Mesenchymal stem cell (in vitro differentiated cells and primary cell): ENCODE measurements at regions not wholly inside any gene's neighbourhood (a gene's known extent, or its start where the extent isn't known, plus 50 kb on each side); places are given as distances from the start of the nearest gene placed in this dataset.

ENCODE experiments used
- DNase-seq: peaks from one replicate; pipeline ENCODE4 v3.0.0-alpha.2; 2013
- H2AFZ ChIP-seq: one replicate; pipeline ENCODE4 v1.6.1; 2013; ENCODE audit warnings: low read depth, mild to moderate bottlenecking, control low read depth, inconsistent platforms, low read length, moderate library complexity
- H2AK5ac ChIP-seq: 2 replicates; pipeline ENCODE4 v1.6.1; 2013; ENCODE audit warnings: low read length, moderate library complexity, mild to moderate bottlenecking, inconsistent platforms; ENCODE audit not compliant: severe bottlenecking
- H2BK120ac ChIP-seq: one replicate; pipeline ENCODE4 v1.6.1; 2013; ENCODE audit warnings: low read depth, mild to moderate bottlenecking, inconsistent platforms, low read length, moderate library complexity
- H2BK12ac ChIP-seq, 2 experiments: one replicate each; pipeline ENCODE4 v1.6.1; 2013; ENCODE audit warnings: inconsistent platforms in 2 of 2, low read length in 2 of 2, mild to moderate bottlenecking in 2 of 2, moderate library complexity in 2 of 2, control low read depth in 1 of 2
- H2BK15ac ChIP-seq: one replicate; pipeline ENCODE4 v1.6.1; 2013; ENCODE audit warnings: mild to moderate bottlenecking, low read depth, inconsistent platforms; ENCODE audit not compliant: poor library complexity, severe bottlenecking
- H2BK5ac ChIP-seq: 2 replicates; pipeline ENCODE4 v1.6.1; 2013; ENCODE audit warnings: low read depth, mild to moderate bottlenecking, low read length, control low read depth, inconsistent platforms; ENCODE audit not compliant: poor library complexity, severe bottlenecking
- H3K14ac ChIP-seq, 2 experiments: one replicate each; pipeline ENCODE4 v1.6.1; 2013; ENCODE audit warnings: inconsistent platforms in 2 of 2, low read length in 2 of 2, control low read depth in 1 of 2, mild to moderate bottlenecking in 1 of 2, moderate library complexity in 1 of 2
- H3K18ac ChIP-seq, 2 experiments: one replicate each; pipeline ENCODE4 v1.6.1; 2013; ENCODE audit warnings: inconsistent platforms in 2 of 2, low read length in 2 of 2, control low read depth in 1 of 2, low read depth in 1 of 2, mild to moderate bottlenecking in 1 of 2
- H3K23ac ChIP-seq, 2 experiments: one replicate each; pipeline ENCODE4 v1.6.1; 2013; ENCODE audit warnings: inconsistent platforms in 2 of 2, low read length in 2 of 2, mild to moderate bottlenecking in 2 of 2, moderate library complexity in 2 of 2, control low read depth in 1 of 2
- H3K27ac ChIP-seq: 2 replicates; pipeline ENCODE4 v1.5.1; 2013; ENCODE audit warnings: mild to moderate bottlenecking, moderate library complexity, low read length, control low read depth, inconsistent platforms; ENCODE audit not compliant: poor library complexity, severe bottlenecking
- H3K27me3 ChIP-seq, 2 experiments: 2 replicates each; pipeline versions ENCODE4 v1.6.1 to v1.7.0; 2013; ENCODE audit warnings: low read length in 2 of 2, mild to moderate bottlenecking in 2 of 2, moderate library complexity in 2 of 2, control low read depth in 1 of 2, inconsistent platforms in 1 of 2; ENCODE audit not compliant: control insufficient read depth in 1 of 2, insufficient read depth in 1 of 2
- H3K36me3 ChIP-seq, 2 experiments: 2 replicates each; pipeline versions ENCODE4 v1.6.1 to v1.7.0; 2013; ENCODE audit warnings: low read length in 2 of 2, control low read depth in 1 of 2, inconsistent platforms in 1 of 2, low read depth in 1 of 2, mild to moderate bottlenecking in 1 of 2; ENCODE audit not compliant: insufficient read depth in 2 of 2, control insufficient read depth in 1 of 2
- H3K4ac ChIP-seq, 2 experiments: one replicate each; pipeline ENCODE4 v1.6.1; 2013; ENCODE audit warnings: inconsistent platforms in 2 of 2, low read length in 2 of 2, mild to moderate bottlenecking in 2 of 2, moderate library complexity in 2 of 2, control low read depth in 1 of 2, low read depth in 1 of 2
- H3K4me1 ChIP-seq: 2 replicates; pipeline ENCODE4 v1.6.1; 2013; ENCODE audit warnings: low read depth, low read length, control low read depth; ENCODE audit not compliant: control insufficient read depth, insufficient read depth
- H3K4me2 ChIP-seq: 2 replicates; pipeline ENCODE4 v1.6.1; 2013; ENCODE audit warnings: low read length, mild to moderate bottlenecking, inconsistent platforms; ENCODE audit not compliant: poor library complexity, severe bottlenecking
- H3K4me3 ChIP-seq, 2 experiments: 2 replicates each; pipeline versions ENCODE4 v1.5.1 to v1.7.0; 2013; ENCODE audit warnings: low read length in 2 of 2, mild to moderate bottlenecking in 2 of 2, control low read depth in 1 of 2, low read depth in 1 of 2; ENCODE audit not compliant: insufficient read depth in 1 of 2
- H3K79me1 ChIP-seq: replicated peaks from 2 replicates; pipeline ENCODE4 v1.6.1; 2013; ENCODE audit warnings: mild to moderate bottlenecking, control low read depth, low read length, inconsistent platforms; ENCODE audit not compliant: poor library complexity, severe bottlenecking
- H3K9ac ChIP-seq: 2 replicates; pipeline ENCODE4 v1.7.0; 2013; ENCODE audit warnings: mild to moderate bottlenecking, low read length, moderate library complexity
- H3K9me3 ChIP-seq: 2 replicates; pipeline ENCODE4 v1.7.0; 2013; ENCODE audit warnings: mild to moderate bottlenecking, low read length; ENCODE audit not compliant: control insufficient read depth
- H4K8ac ChIP-seq: one replicate; pipeline ENCODE4 v1.6.1; 2013; ENCODE audit warnings: inconsistent platforms, mild to moderate bottlenecking, low read length, moderate library complexity
- H4K91ac ChIP-seq: one replicate; pipeline ENCODE4 v1.6.1; 2013; ENCODE audit warnings: mild to moderate bottlenecking, low read length, inconsistent platforms
- WGBS: methylation state at CpG from one replicate; pipeline ENCODE4 v1.1.7; 2013; ENCODE audit warnings: mixed read lengths; 5-methylcytosine and 5-hydroxymethylcytosine counted together

DNA sequence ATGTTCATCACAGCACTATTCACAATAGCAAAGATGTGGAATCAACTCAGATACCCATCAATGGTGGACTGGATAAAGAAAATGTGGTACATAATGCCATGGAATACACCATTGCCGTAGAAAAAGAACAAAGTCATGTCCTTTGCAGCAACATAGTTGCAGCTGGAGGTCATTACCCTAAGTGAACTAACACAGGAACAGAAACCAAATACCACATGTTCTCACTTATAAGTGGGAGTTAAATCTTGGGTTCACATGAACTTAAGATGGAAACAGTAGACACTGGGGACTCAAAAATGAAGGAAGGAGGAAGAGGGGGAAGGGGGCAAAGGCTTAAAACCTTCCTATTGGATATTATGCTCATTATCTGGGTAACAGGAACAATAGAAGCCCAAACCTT is 228.1 kb upstream of the RAB6C start:
- peaks cover 4% of the 10 kb centered on the region for H3K9me3 ChIP-seq
- H3K79me1 ChIP-seq = no peaks in the 10 kb centered on the region
- H4K91ac ChIP-seq = no peak overlapping the region
- no peak overlapping the region for H2BK120ac ChIP-seq
- H2BK15ac ChIP-seq = no peak overlapping the region
- H3K14ac ChIP-seq = no peak overlapping the region
- H2BK5ac ChIP-seq = no peak overlapping the region
- WGBS = no CpG with 5 or more reads among the region's 1 CpG
- H3K36me3 ChIP-seq = no peaks in the 10 kb centered on the region
- no peak overlapping the region for H3K4ac ChIP-seq
- no peak overlapping the region for H2AFZ ChIP-seq
- no peak overlapping the region for H3K4me2 ChIP-seq
- no peak for DNase-seq
- H3K23ac ChIP-seq = no peak overlapping the region
- H2AK5ac ChIP-seq = no peak overlapping the region
- no peak overlapping the region for H3K4me3 ChIP-seq
- H3K9ac ChIP-seq = no peak overlapping the region
- no peak overlapping the region for H3K27ac ChIP-seq
- no peak overlapping the region for H3K18ac ChIP-seq
- H3K27me3 ChIP-seq = peaks cover 0 to 12% of the 10 kb centered on the region in 2 experiments
- no peak overlapping the region for H4K8ac ChIP-seq
- H2BK12ac ChIP-seq = no peak overlapping the region
- H3K4me1 ChIP-seq = no peaks in the 10 kb centered on the region

DNA sequence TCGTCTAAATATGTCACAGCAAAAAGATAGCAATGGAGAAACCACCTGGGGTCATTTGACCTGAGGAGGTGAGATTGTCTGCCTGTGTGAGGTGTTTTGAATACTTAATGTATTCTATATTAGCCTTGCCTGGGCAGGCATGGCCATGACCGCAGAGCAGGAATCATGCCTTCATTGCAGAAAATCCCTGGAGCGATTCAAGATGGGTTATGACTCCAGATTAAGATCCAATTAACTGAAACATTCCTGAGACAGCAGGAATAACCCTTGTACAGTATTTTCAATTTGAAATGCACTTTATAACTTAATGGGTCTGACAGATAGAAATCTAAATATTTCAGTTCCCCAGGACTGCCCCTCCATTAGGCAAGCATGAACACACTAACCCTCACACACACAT is 227.3 kb upstream of the RAB6C start:
- no peaks in the 10 kb centered on the region for H3K79me1 ChIP-seq
- no peak overlapping the region for H2BK15ac ChIP-seq
- H3K4me2 ChIP-seq = no peak overlapping the region
- no peak overlapping the region for H3K9ac ChIP-seq
- 85% methylated on average over 3 of the region's 3 CpGs for WGBS
- no peak overlapping the region for H3K27ac ChIP-seq
- no peak overlapping the region for H4K8ac ChIP-seq
- peaks cover 4% of the 10 kb centered on the region for H3K9me3 ChIP-seq
- H3K4ac ChIP-seq = no peak overlapping the region
- no peak overlapping the region for H3K14ac ChIP-seq
- no peak overlapping the region for H2AK5ac ChIP-seq
- no peak overlapping the region for H4K91ac ChIP-seq
- H3K23ac ChIP-seq = no peak overlapping the region
- H2BK5ac ChIP-seq = no peak overlapping the region
- H2BK12ac ChIP-seq = no peak overlapping the region
- H3K4me3 ChIP-seq = no peak overlapping the region
- no peak overlapping the region for H2AFZ ChIP-seq
- no peak overlapping the region for H3K18ac ChIP-seq
- no peaks in the 10 kb centered on the region for H3K36me3 ChIP-seq
- no peaks in the 10 kb centered on the region for H3K4me1 ChIP-seq
- no peak overlapping the region for H2BK120ac ChIP-seq
- H3K27me3 ChIP-seq = peaks cover 0 to 12% of the 10 kb centered on the region in 2 experiments
- no peak for DNase-seq

DNA sequence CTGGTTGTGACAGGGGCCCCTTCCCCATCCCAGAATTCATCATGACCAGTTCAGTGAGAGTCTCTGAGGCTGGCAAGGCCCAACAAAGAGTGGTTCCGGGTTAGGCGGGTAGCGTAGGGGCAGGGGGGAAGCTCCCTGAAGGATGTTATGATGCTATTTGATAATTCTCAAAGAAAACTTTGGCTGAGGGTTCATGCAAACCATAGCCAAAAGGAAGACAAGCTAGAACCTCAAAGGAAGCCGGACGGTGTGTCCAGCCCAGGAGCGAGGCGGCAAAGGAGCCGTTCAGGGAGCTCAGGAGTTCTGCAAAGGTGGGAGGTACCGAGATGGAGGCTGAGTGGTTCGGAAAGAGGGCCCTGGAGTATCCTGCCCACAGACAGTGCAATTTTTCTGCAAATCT is 226.8 kb upstream of the RAB6C start:
- no peak for DNase-seq
- Histone ChIP-seq H3K27me3 (peaks cover 0 to 12% of the 10 kb centered on the region in 2 experiments), H3K4ac (no peak overlapping the region), H3K27ac (no peak overlapping the region), H2BK120ac (no peak overlapping the region), H2AFZ (no peak overlapping the region), H4K8ac (no peak overlapping the region), H3K36me3 (no peaks in the 10 kb centered on the region), H3K18ac (no peak overlapping the region), H2BK5ac (no peak overlapping the region), H3K14ac (no peak overlapping the region), H3K23ac (no peak overlapping the region), H4K91ac (no peak overlapping the region), H3K79me1 (no peaks in the 10 kb centered on the region), H3K9me3 (peaks cover 4% of the 10 kb centered on the region), H2BK12ac (no peak overlapping the region), H3K9ac (no peak overlapping the region), H3K4me2 (no peak overlapping the region), H3K4me1 (no peaks in the 10 kb centered on the region), H2AK5ac (no peak overlapping the region), H3K4me3 (no peak overlapping the region), H2BK15ac (no peak overlapping the region)
- 94% methylated on average over 9 of the region's 10 CpGs for WGBS

DNA sequence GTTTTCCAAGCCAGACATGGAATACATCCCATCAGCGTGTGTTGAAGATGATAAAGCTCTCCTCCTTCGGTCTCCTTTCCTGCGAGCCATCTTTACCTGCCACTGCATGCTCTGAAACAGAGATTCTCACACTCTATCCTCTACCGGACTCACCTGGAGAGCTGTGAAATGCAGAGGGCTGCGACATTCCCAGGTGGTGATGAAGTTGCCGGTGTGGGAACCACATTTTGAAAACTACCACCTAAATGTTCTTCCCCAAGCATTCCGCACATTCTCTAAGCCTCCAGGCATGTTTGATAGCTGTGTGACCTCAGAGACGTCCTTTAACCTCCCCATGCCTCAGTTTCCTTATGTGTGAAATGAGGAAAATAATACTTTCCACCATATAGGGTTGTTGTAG is 226.2 kb upstream of the RAB6C start:
- no peak overlapping the region for H3K23ac ChIP-seq
- H2AFZ ChIP-seq = no peak overlapping the region
- no peak overlapping the region for H3K4ac ChIP-seq
- H3K27me3 ChIP-seq = peaks cover 0 to 9% of the 10 kb centered on the region in 2 experiments
- no peak overlapping the region for H4K8ac ChIP-seq
- H2BK12ac ChIP-seq = no peak overlapping the region
- no peak for DNase-seq
- H3K36me3 ChIP-seq = no peaks in the 10 kb centered on the region
- H3K4me3 ChIP-seq = no peak overlapping the region
- H3K9ac ChIP-seq = no peak overlapping the region
- no peak overlapping the region for H4K91ac ChIP-seq
- no peak overlapping the region for H3K18ac ChIP-seq
- no peak overlapping the region for H2AK5ac ChIP-seq
- H3K79me1 ChIP-seq = no peaks in the 10 kb centered on the region
- H3K4me1 ChIP-seq = no peaks in the 10 kb centered on the region
- H3K14ac ChIP-seq = no peak overlapping the region
- H3K4me2 ChIP-seq = no peak overlapping the region
- 80% methylated on average over 6 of the region's 8 CpGs for WGBS
- H2BK5ac ChIP-seq = no peak overlapping the region
- no peak overlapping the region for H3K27ac ChIP-seq
- H2BK15ac ChIP-seq = no peak overlapping the region
- H3K9me3 ChIP-seq = peaks cover 4% of the 10 kb centered on the region
- no peak overlapping the region for H2BK120ac ChIP-seq
